NCI-H128 (cell line): ENCODE measurements at regions not wholly inside any gene's neighbourhood (a gene's known extent, or its start where the extent isn't known, plus 50 kb on each side); places are given as distances from the start of the nearest gene placed in this dataset.
A peak's percentile ranks its signal among the peaks of the same experiment; 100 is the strongest.

ENCODE experiments used
- DNase-seq: peaks from one replicate; lab custom pipeline; 2025; ENCODE audit not compliant: unreplicated experiment; lab: John Stamatoyannopoulos, UW

- DNase-seq = no peak
Measured at GRCh38 chr18:7415081-7415894, 151.8 kb upstream of the PTPRM start.

- DNase-seq = no peak
Measured at GRCh38 chr18:7417727-7418126, 149.4 kb upstream of the PTPRM start.

- DNase-seq = no peak
Measured at GRCh38 chr18:7429831-7430230, 137.3 kb upstream of the PTPRM start.

- no peak for DNase-seq
Measured at GRCh38 chr18:7436166-7436565, 130.9 kb upstream of the PTPRM start.

- no peak for DNase-seq
Measured at GRCh38 chr18:7437870-7438269, 129.2 kb upstream of the PTPRM start.

- DNase-seq = no peak
Measured at GRCh38 chr18:7438646-7439045, 128.5 kb upstream of the PTPRM start.

- no peak for DNase-seq
Measured at GRCh38 chr18:7447318-7448028, 119.6 kb upstream of the PTPRM start.

GRCh38 chr18:7452331-7452730, 114.8 kb upstream of the PTPRM start:
- DNase-seq = no peak

GRCh38 chr18:7454429-7454828, 112.7 kb upstream of the PTPRM start:
- DNase-seq = no peak

GRCh38 chr18:7456376-7456775, 110.7 kb upstream of the PTPRM start:
- no peak for DNase-seq

- peak; percentile 20 for DNase-seq
Measured at GRCh38 chr18:7457262-7457661, 109.9 kb upstream of the PTPRM start.

GRCh38 chr18:7458884-7459283, 108.2 kb upstream of the PTPRM start:
- DNase-seq = no peak

- DNase-seq = no peak
Measured at GRCh38 chr18:7459851-7460770, 107.0 kb upstream of the PTPRM start.

- DNase-seq = no peak
Measured at GRCh38 chr18:7464245-7464966, 102.7 kb upstream of the PTPRM start.

- DNase-seq = no peak
Measured at GRCh38 chr18:7466190-7466589, 100.9 kb upstream of the PTPRM start.

GRCh38 chr18:7467708-7468466, 99.2 kb upstream of the PTPRM start:
- no peak for DNase-seq

GRCh38 chr18:7470101-7470500, 97.0 kb upstream of the PTPRM start:
- DNase-seq = no peak

- no peak for DNase-seq
Measured at GRCh38 chr18:7470503-7470902, 96.6 kb upstream of the PTPRM start.

GRCh38 chr18:7476386-7476785, 90.7 kb upstream of the PTPRM start:
- DNase-seq = no peak

- DNase-seq = no peak
Measured at GRCh38 chr18:7479756-7480155, 87.4 kb upstream of the PTPRM start.
